ENCODE measurements at regions not wholly inside any gene's neighbourhood (a gene's known extent, or its start where the extent isn't known, plus 50 kb on each side); places are given as distances from the start of the nearest gene placed in this dataset.

- peak in 1 of 2 donors; percentile 44 for DNase-seq
These were observed 321.3 kb downstream of the SEC14L1 start for GRCh38 chr17:77462090-77462489.

GRCh38 chr17:77462553-77463497 is 322.1 kb downstream of the SEC14L1 start:
- no peak for DNase-seq

GRCh38 chr17:77464988-77465357 is 324.2 kb downstream of the SEC14L1 start:
- no peak for DNase-seq

GRCh38 chr17:77465358-77466041 is 324.7 kb downstream of the SEC14L1 start:
- DNase-seq = peak; percentile 50 to 95

GRCh38 chr17:77466140-77466539 is 325.4 kb downstream of the SEC14L1 start:
- no peak for DNase-seq

- no peak for DNase-seq
These were observed 325.9 kb downstream of the SEC14L1 start for GRCh38 chr17:77466596-77467223.

- DNase-seq = no peak
These were observed 326.8 kb downstream of the SEC14L1 start for GRCh38 chr17:77467521-77467920.

- no peak for DNase-seq
These were observed 328.1 kb downstream of the SEC14L1 start for GRCh38 chr17:77468897-77469296.

- DNase-seq = no peak
These were observed 329.6 kb downstream of the SEC14L1 start for GRCh38 chr17:77470330-77470786.

GRCh38 chr17:77470800-77471733 is 330.3 kb downstream of the SEC14L1 start:
- no peak for DNase-seq

- no peak for DNase-seq
These were observed 331.3 kb downstream of the SEC14L1 start for GRCh38 chr17:77471984-77472461.

GRCh38 chr17:77472468-77473310 is 331.9 kb downstream of the SEC14L1 start:
- no peak for DNase-seq

GRCh38 chr17:77473615-77474226 is 333.0 kb downstream of the SEC14L1 start:
- DNase-seq = no peak

- no peak for DNase-seq
These were observed 333.7 kb downstream of the SEC14L1 start for GRCh38 chr17:77474292-77474988.

GRCh38 chr17:77475016-77475976 is 334.5 kb downstream of the SEC14L1 start:
- DNase-seq = peak in 1 of 2 donors; percentile 35

- DNase-seq = no peak
These were observed 335.2 kb downstream of the SEC14L1 start for GRCh38 chr17:77476006-77476405.

GRCh38 chr17:77476498-77476897 is 335.7 kb downstream of the SEC14L1 start:
- DNase-seq = no peak

- DNase-seq = no peak
These were observed 336.4 kb downstream of the SEC14L1 start for GRCh38 chr17:77476931-77477805.

All from bone marrow (tissue), 2 donors.